Keratinocyte (primary cell): ENCODE measurements at regions not wholly inside any gene's neighbourhood (a gene's known extent, or its start where the extent isn't known, plus 50 kb on each side); places are given as distances from the start of the nearest gene placed in this dataset.

Experiments used
- DNase-seq: peaks from one replicate; pipeline ENCODE4 v3.0.0-alpha.2; 2011; ENCODE audit warnings: low read depth, missing footprints, low spot score
- FAIRE-seq: peaks from 2 replicates; lab custom pipeline; 2011; peaks lifted over from hg19 to GRCh38; lab: Jason Lieb, UNC
- H2AFZ ChIP-seq: 2 replicates; pipeline ENCODE4 v1.6.0; 2012; ENCODE audit warnings: low read length, control low read depth, inconsistent platforms; ENCODE audit not compliant: control insufficient read depth
- H3K27ac ChIP-seq: 2 replicates; pipeline ENCODE4 v1.5.1; 2011; ENCODE audit warnings: low read length; ENCODE audit not compliant: control insufficient read depth, insufficient read depth
- H3K27me3 ChIP-seq: 3 replicates; pipeline ENCODE4 v1.6.0; 2011; ENCODE audit warnings: low read length; ENCODE audit not compliant: control insufficient read depth, insufficient read depth; ENCODE audit errors: extremely low read depth
- H3K36me3 ChIP-seq, 2 experiments: 2 replicates in 1 of 2; 3 replicates in 1 of 2; pipeline ENCODE4 v1.5.1; 2011; ENCODE audit warnings: low read length in 2 of 2, mild to moderate bottlenecking in 1 of 2; ENCODE audit not compliant: control insufficient read depth in 2 of 2, insufficient read depth in 2 of 2; ENCODE audit errors: extremely low read depth in 1 of 2
- H3K4me1 ChIP-seq: 3 replicates; pipeline ENCODE4 v1.5.1; 2011; ENCODE audit warnings: low read length; ENCODE audit not compliant: control insufficient read depth, insufficient read depth; ENCODE audit errors: extremely low read depth
- H3K4me2 ChIP-seq: 3 replicates; pipeline ENCODE4 v1.6.0; 2011; ENCODE audit warnings: low read depth, low read length; ENCODE audit not compliant: control insufficient read depth, insufficient read depth; ENCODE audit errors: extremely low read depth
- H3K4me3 ChIP-seq, 3 experiments: fragments of 200-600 bp in 1 of 3; sonication (generic) in 1 of 3; 2 replicates in 2 of 3; 3 replicates in 1 of 3; pipeline ENCODE4 v1.5.1; 2011 to 2016; ENCODE audit warnings: low read length in 3 of 3, mild to moderate bottlenecking in 3 of 3, control low read depth in 2 of 3, inconsistent platforms in 1 of 3, low read depth in 1 of 3, mixed read lengths in 1 of 3, mixed run types in 1 of 3, moderate library complexity in 1 of 3; ENCODE audit not compliant: control insufficient read depth in 2 of 3, insufficient read depth in 2 of 3; ENCODE audit errors: extremely low read depth in 1 of 3
- H3K79me2 ChIP-seq: 2 replicates; pipeline ENCODE4 v1.6.0; 2012; ENCODE audit warnings: low read length; ENCODE audit not compliant: control insufficient read depth, insufficient read depth
- H3K9ac ChIP-seq: 3 replicates; pipeline ENCODE4 v1.6.0; 2011; ENCODE audit warnings: low read length; ENCODE audit not compliant: control insufficient read depth, insufficient read depth; ENCODE audit errors: extremely low read depth
- H3K9me1 ChIP-seq: 3 replicates; pipeline ENCODE4 v1.6.0; 2011; ENCODE audit warnings: low read length; ENCODE audit not compliant: control insufficient read depth, insufficient read depth; ENCODE audit errors: extremely low read depth
- H3K9me3 ChIP-seq: 2 replicates; pipeline ENCODE4 v1.5.1; 2012; ENCODE audit warnings: low read depth, low read length; ENCODE audit not compliant: control insufficient read depth
- H4K20me1 ChIP-seq: 3 replicates; pipeline ENCODE4 v1.6.0; 2011; ENCODE audit warnings: low read length; ENCODE audit not compliant: control insufficient read depth, insufficient read depth; ENCODE audit errors: extremely low read depth
- CTCF ChIP-seq, 3 experiments: IDR thresholded peaks in 1 of 3; conservative IDR thresholded peaks in 1 of 3; optimal IDR thresholded peaks in 1 of 3; 2 replicates in 2 of 3; 3 replicates in 1 of 3; pipeline versions ENCODE3 to v1.5.1; 2011; ENCODE audit warnings: low read length in 3 of 3, mild to moderate bottlenecking in 3 of 3, moderate library complexity in 2 of 3, control low read depth in 1 of 3, inconsistent platforms in 1 of 3; ENCODE audit not compliant: insufficient read depth in 2 of 3; ENCODE audit errors: extremely low read depth in 1 of 3
- EZH2 ChIP-seq: IDR thresholded peaks from one replicate; pipeline ENCODE4 v1.6.1; 2012; ENCODE audit warnings: inconsistent platforms, mild to moderate bottlenecking, low read length, moderate library complexity
- dilution Hi-C: fragments of 300-500 bp; cut with MboI; formaldehyde crosslinking; loops from one replicate; pipeline ENCODE4 v1.7.0; 2020; ENCODE audit warnings: low sequenced_read_pairs; ENCODE audit not compliant: extremely low pct_ligation_motif_present

GRCh38 chr7:49644396-49645166, 128.9 kb upstream of the VWC2 start:
- H3K9me1 ChIP-seq: no peaks in the 10 kb centered on the region
- H3K9ac ChIP-seq: no peak overlapping the region
- no peaks in the 10 kb centered on the region for H3K27me3 ChIP-seq
- H3K36me3 ChIP-seq: no peaks in the 10 kb centered on the region
- H2AFZ ChIP-seq: no peak overlapping the region
- no peaks in the 10 kb centered on the region for H3K4me1 ChIP-seq
- H3K27ac ChIP-seq: no peak overlapping the region
- no peak overlapping the region for H3K4me2 ChIP-seq
- DNase-seq (no peak), FAIRE-seq (no peak)
- no peak overlapping the region for H3K4me3 ChIP-seq
- no peaks in the 10 kb centered on the region for H4K20me1 ChIP-seq
- TF ChIP-seq EZH2 (no peak), CTCF (optimal IDR thresholded peaks at IDR 0.05 in 1 of 3, IDR thresholded peaks at IDR 0.05 in 1 of 3, conservative IDR thresholded peaks at IDR 0.05 in 1 of 3; ENCODE audit: extremely low read depth in 1 of 3, insufficient read depth in 2 of 3, low read length in 3 of 3) (no peak)
- dilution Hi-C loops: no loop called here
- H3K9me3 ChIP-seq: no peaks in the 10 kb centered on the region
- H3K79me2 ChIP-seq: no peaks in the 10 kb centered on the region

- DNase-seq (no peak), FAIRE-seq (no peak)
- Histone ChIP-seq H3K79me2 (no peaks in the 10 kb centered on the region), H3K9me1 (no peaks in the 10 kb centered on the region), H3K27ac (no peak overlapping the region), H3K4me1 (no peaks in the 10 kb centered on the region), H4K20me1 (no peaks in the 10 kb centered on the region), H3K4me3 (no peak overlapping the region), H2AFZ (no peak overlapping the region), H3K9me3 (no peaks in the 10 kb centered on the region), H3K36me3 (no peaks in the 10 kb centered on the region), H3K27me3 (no peaks in the 10 kb centered on the region), H3K4me2 (no peak overlapping the region), H3K9ac (no peak overlapping the region)
- no peak for TF ChIP-seq CTCF (optimal IDR thresholded peaks at IDR 0.05 in 1 of 3, IDR thresholded peaks at IDR 0.05 in 1 of 3, conservative IDR thresholded peaks at IDR 0.05 in 1 of 3; ENCODE audit: extremely low read depth in 1 of 3, insufficient read depth in 2 of 3, low read length in 3 of 3)
- TF ChIP-seq EZH2: no peak
- dilution Hi-C loops: no loop called here
Observed at GRCh38 chr7:49645296-49645695, 128.1 kb upstream of the VWC2 start.
